Thymus (tissue), 11 donors: ENCODE measurements at regions not wholly inside any gene's neighbourhood (a gene's known extent, or its start where the extent isn't known, plus 50 kb on each side); places are given as distances from the start of the nearest gene placed in this dataset.

ENCODE experiments used
- DNase-seq, 9 donors: peaks; one replicate each; pipeline ENCODE4 v3.0.0-alpha.2; 2013; ENCODE audit warnings: low spot score in 9 of 9, low read depth in 6 of 9, missing footprints in 1 of 9
- H3K27ac ChIP-seq, 2 donors: one replicate each; pipeline ENCODE4 v1.5.1; 2013; ENCODE audit warnings: control low read depth in 1 of 2, low read depth in 1 of 2, low read length in 1 of 2, mild to moderate bottlenecking in 1 of 2, moderate library complexity in 1 of 2
- H3K27me3 ChIP-seq, 2 donors: one replicate each; pipeline ENCODE4 v1.5.1; 2013; ENCODE audit warnings: low read length in 1 of 2; ENCODE audit not compliant: control insufficient read depth in 2 of 2, insufficient read depth in 1 of 2
- H3K36me3 ChIP-seq, 2 donors: one replicate each; pipeline ENCODE4 v1.5.1; 2013; ENCODE audit warnings: low read length in 1 of 2, mild to moderate bottlenecking in 1 of 2, moderate library complexity in 1 of 2; ENCODE audit not compliant: control insufficient read depth in 2 of 2, insufficient read depth in 2 of 2
- H3K4me1 ChIP-seq, 2 donors: one replicate each; pipeline ENCODE4 v1.5.1; 2013; ENCODE audit warnings: low read length in 2 of 2; ENCODE audit not compliant: control insufficient read depth in 2 of 2, insufficient read depth in 2 of 2
- H3K4me3 ChIP-seq, 2 donors: one replicate each; pipeline ENCODE4 v1.5.1; 2013; ENCODE audit warnings: low read length in 2 of 2, control low read depth in 1 of 2, mild to moderate bottlenecking in 1 of 2
- H3K9me3 ChIP-seq, 2 donors: one replicate each; pipeline ENCODE4 v1.5.1; 2013; ENCODE audit warnings: low read length in 1 of 2, mild to moderate bottlenecking in 1 of 2; ENCODE audit not compliant: control insufficient read depth in 2 of 2, insufficient read depth in 1 of 2
- WGBS: extraction: QIAGEN DNeasy Blood & Tissue Kit; methylation state at CpG from one replicate; pipeline ENCODE4 v1.1.7; 2013; 5-methylcytosine and 5-hydroxymethylcytosine counted together
- donor health status: healthy.

DNA sequence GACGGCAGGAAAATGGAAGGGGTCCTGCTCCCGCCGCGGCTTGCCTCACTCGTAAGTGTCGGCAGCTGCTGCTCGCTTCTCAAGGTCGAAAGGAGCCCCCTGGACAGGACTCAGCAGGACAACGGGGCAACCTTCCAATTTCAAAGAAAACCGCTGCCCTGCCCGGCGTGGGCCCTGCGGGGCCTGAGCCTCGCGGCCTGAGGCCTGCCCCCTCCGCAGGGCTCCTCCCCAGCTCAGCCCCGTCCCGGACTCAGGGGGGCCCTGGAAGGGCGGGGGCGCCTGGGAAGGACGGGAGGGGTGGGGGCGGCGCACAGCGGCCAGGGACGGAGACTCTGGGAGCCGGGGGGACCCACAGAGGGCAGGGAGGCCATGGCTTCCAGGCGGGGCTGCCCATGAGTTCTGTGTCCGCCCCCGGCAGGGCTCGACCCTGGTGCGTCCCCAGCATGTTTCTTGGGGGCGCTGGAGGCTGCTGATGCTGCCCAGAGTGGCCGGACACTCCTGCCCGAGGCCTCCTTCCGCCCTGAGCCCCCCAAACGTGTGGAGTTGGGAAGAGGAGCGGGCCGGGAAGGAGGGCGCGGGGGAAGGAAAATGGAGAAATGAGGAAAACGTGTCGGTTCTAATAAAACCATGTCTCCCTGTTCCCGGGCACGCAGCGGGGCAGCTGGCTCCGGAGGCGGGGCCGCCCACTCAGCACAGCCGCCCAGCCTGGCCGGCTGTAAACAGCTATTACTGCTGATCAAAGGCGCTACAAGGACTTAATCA is 114.6 kb downstream of the DLL1 start:
- H3K9me3 ChIP-seq = peaks cover 0 to 31% of the 10 kb centered on the region in 2 donors
- WGBS = 94% methylated on average over 51 of the region's 51 CpGs
- no peaks in the 10 kb centered on the region for H3K4me1 ChIP-seq
- H3K27ac ChIP-seq = no peak overlapping the region
- H3K36me3 ChIP-seq = no peaks in the 10 kb centered on the region
- no peak for DNase-seq
- no peak overlapping the region for H3K4me3 ChIP-seq
- no peaks in the 10 kb centered on the region for H3K27me3 ChIP-seq

- DNase-seq = no peak
- Histone ChIP-seq H3K9me3 (peaks cover 0 to 27% of the 10 kb centered on the region in 2 donors), H3K4me3 (no peak overlapping the region), H3K27me3 (no peaks in the 10 kb centered on the region), H3K27ac (no peak overlapping the region), H3K4me1 (no peaks in the 10 kb centered on the region), H3K36me3 (no peaks in the 10 kb centered on the region)
- WGBS = 93% methylated on average over 28 of the region's 28 CpGs
Measured at GRCh38 chr6:170175644-170176135, 115.2 kb downstream of the DLL1 start.

DNA sequence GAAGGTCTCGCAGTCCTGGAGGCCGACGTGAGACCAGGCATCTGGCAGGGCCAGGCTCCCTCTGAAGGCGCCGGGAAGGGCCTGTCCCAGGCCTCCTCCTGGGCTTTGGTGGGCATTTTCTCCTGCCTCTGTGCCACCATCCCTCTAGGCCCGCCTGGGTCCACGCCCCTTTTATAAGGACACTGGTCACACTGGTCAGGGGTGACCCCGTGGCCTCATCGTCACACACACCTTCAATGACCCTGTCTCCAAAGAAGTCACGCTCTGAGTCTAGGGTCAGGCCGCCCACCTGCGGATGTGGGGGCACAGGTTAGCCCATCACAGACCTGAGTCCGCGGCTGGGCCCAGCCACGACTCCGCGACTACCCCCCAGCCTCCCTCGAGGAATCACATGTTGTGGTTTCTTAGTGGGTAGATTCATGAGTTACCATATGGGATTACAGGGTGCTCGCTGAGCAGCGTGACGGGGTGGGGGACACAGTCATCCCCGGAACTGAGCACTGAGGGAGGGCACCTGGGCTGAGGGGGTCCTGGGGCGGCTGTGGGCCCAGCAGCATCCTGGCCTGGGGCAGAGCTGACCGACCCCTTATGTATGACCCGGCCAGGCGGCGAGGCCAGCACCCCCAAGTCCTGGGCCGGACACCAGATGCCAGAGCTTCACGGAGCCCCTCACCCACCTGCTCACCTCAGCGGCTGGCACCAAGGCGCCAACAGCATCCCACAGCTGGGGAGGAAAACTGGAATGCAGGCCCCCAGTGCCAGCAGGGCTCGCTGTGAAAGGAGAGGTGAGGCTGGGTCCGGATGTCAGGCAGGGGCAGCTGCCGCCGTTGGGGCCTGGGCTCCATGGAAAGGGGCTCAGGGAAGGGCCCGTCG is 115.9 kb downstream of the DLL1 start:
- H3K4me3 ChIP-seq = no peak overlapping the region
- no peaks in the 10 kb centered on the region for H3K4me1 ChIP-seq
- WGBS = 94% methylated on average over 37 of the region's 37 CpGs
- H3K27me3 ChIP-seq = no peaks in the 10 kb centered on the region
- H3K27ac ChIP-seq = no peak overlapping the region
- peaks cover 0 to 30% of the 10 kb centered on the region in 2 donors for H3K9me3 ChIP-seq
- no peak for DNase-seq
- H3K36me3 ChIP-seq = no peaks in the 10 kb centered on the region

- H3K4me1 ChIP-seq = no peaks in the 10 kb centered on the region
- H3K4me3 ChIP-seq = no peak overlapping the region
- no peak for DNase-seq
- H3K27ac ChIP-seq = no peak overlapping the region
- 88% methylated on average over 17 of the region's 17 CpGs for WGBS
- no peaks in the 10 kb centered on the region for H3K27me3 ChIP-seq
- H3K9me3 ChIP-seq = peaks cover 0 to 34% of the 10 kb centered on the region in 2 donors
- H3K36me3 ChIP-seq = no peaks in the 10 kb centered on the region
Measured at GRCh38 chr6:170174124-170174770, 116.6 kb downstream of the DLL1 start.

- Histone ChIP-seq H3K4me1 (no peaks in the 10 kb centered on the region), H3K36me3 (no peaks in the 10 kb centered on the region), H3K27me3 (no peaks in the 10 kb centered on the region), H3K27ac (no peak overlapping the region), H3K4me3 (no peak overlapping the region), H3K9me3 (peaks cover 2 to 34% of the 10 kb centered on the region in 2 donors)
- 83% methylated on average over 5 of the region's 5 CpGs for WGBS
- DNase-seq = no peak
Measured at GRCh38 chr6:170173335-170173881, 117.5 kb downstream of the DLL1 start.

DNA sequence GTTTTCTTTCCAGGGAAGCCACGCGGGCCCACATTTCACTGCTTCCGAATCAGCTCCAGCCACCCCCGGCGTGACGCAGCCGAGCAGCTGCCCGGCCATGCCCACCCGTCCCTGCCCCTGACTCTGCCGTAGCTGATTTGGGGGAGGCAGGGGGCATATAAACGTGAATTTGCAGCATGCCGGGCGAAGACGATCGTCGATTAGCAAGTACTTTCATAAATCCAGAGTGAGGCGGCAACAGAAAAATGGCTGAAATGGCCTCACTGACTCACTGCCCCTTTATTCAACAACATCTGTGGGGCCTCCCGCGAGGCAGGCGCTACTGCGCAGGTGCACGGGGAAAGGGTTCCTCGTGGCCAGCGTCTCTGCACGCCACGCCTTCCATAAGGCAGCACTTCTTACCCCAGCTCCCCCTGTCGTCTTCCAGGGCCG is 118.0 kb downstream of the DLL1 start:
- no peak for DNase-seq
- Histone ChIP-seq H3K36me3 (no peaks in the 10 kb centered on the region), H3K4me1 (no peaks in the 10 kb centered on the region), H3K9me3 (peaks cover 4 to 38% of the 10 kb centered on the region in 2 donors), H3K27ac (no peak overlapping the region), H3K27me3 (no peaks in the 10 kb centered on the region), H3K4me3 (no peak overlapping the region)
- 94% methylated on average over 28 of the region's 28 CpGs for WGBS

DNA sequence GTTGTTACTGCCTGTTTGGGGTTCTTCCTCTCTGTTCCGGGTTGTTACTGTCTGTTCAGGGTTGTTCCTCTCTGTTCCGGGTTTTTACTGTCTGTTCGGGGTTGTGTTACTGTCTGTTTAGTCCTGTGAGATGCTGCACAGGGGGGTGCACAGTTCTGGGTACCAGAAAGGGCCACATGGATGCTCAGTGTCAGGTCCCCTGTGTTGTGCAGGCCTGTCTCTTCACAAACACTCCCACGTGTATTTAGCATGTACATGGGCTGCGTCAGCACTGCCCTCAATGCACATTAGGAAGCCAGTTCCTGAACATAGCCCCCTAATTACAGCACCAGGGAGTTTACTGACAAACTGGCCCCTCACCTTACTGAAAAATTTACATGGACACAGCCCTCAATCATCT is 118.5 kb downstream of the DLL1 start:
- Histone ChIP-seq H3K36me3 (no peaks in the 10 kb centered on the region), H3K4me3 (no peak overlapping the region), H3K9me3 (peaks cover 6 to 43% of the 10 kb centered on the region in 2 donors), H3K27ac (no peak overlapping the region), H3K4me1 (no peaks in the 10 kb centered on the region), H3K27me3 (no peaks in the 10 kb centered on the region)
- DNase-seq = no peak
- 77% methylated on average over 5 of the region's 5 CpGs for WGBS

DNA sequence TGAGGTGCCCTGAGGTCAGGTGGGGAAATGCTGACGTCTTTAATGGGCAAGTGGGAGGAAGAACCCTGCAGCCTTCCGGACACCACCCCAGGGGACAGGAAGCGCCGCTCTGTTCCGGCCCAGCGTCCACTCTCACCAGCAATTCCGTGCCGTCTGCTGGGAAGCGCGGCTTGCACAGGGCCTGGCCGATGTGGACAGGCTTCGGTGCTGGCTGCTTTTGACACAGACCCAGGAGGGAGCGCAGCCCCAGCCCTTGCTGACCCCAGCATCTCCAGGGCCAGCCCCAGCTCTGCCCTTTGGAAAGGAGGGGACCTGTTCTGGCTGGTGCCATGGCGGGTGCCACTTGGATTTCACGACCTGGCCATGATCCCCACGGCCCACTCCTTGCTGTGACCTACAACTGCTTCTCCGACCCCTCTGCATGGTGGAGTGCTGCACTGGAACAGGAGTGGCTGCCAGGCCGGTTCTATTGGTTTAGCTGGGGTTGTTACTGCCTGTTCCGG is 123.2 kb downstream of the DLL1 start:
- no peak for DNase-seq
- Histone ChIP-seq H3K4me3 (no peak overlapping the region), H3K4me1 (no peaks in the 10 kb centered on the region), H3K27ac (no peak overlapping the region), H3K36me3 (no peaks in the 10 kb centered on the region), H3K9me3 (peaks cover 6 to 22% of the 10 kb centered on the region in 2 donors), H3K27me3 (no peaks in the 10 kb centered on the region)
- 90% methylated on average over 19 of the region's 19 CpGs for WGBS
